GM12878 (cell line): ENCODE measurements at regions not wholly inside any gene's neighbourhood (a gene's known extent, or its start where the extent isn't known, plus 50 kb on each side); places are given as distances from the start of the nearest gene placed in this dataset.

ENCODE experiments used
- CBX5 ChIP-seq: sonication (generic); IDR thresholded peaks from 2 replicates; pipeline ENCODE4 v1.6.1; 2016; ENCODE audit warnings: low read depth, moderate library complexity, mild to moderate bottlenecking, inconsistent platforms
- CHD2 ChIP-seq: IDR thresholded peaks from 2 replicates; pipeline ENCODE4 v1.6.1; 2011; ENCODE audit warnings: low read depth, low read length, improper control_type of control experiment, borderline replicate concordance
- CTCF ChIP-seq, 3 experiments: IDR thresholded peaks in 2 of 3; conservative IDR thresholded peaks in 1 of 3; 2 replicates each; pipeline ENCODE4 v1.5.1; 2011; ENCODE audit warnings: low read depth in 3 of 3, low read length in 3 of 3, mild to moderate bottlenecking in 3 of 3, control low read depth in 2 of 3, moderate library complexity in 2 of 3, inconsistent platforms in 1 of 3, mixed read lengths in 1 of 3; ENCODE audit not compliant: control insufficient read depth in 2 of 3, insufficient read depth in 1 of 3; ENCODE audit errors: extremely low read depth in 1 of 3
- EP300 ChIP-seq, 2 experiments: fragments of 150-350 bp in 1 of 2; IDR thresholded peaks; 2 replicates each; pipeline ENCODE4 v1.6.1; 2011 to 2012; ENCODE audit warnings: low read depth in 2 of 2, low read length in 2 of 2, borderline replicate concordance in 1 of 2, improper control_type of control experiment in 1 of 2, inconsistent platforms in 1 of 2; ENCODE audit not compliant: control insufficient read depth in 1 of 2
- FOS ChIP-seq: IDR thresholded peaks from 3 replicates; pipeline ENCODE4 v1.6.1; 2011; ENCODE audit warnings: borderline replicate concordance; ENCODE audit not compliant: insufficient read length; ENCODE audit errors: extremely low read depth
- IRF3 ChIP-seq: fragments of 450-650 bp; IDR thresholded peaks from 2 replicates; pipeline ENCODE4 v1.6.1; 2014; ENCODE audit warnings: mild to moderate bottlenecking
- MAX ChIP-seq: IDR thresholded peaks from 2 replicates; pipeline ENCODE4 v1.6.1; 2012; ENCODE audit warnings: low read depth, low read length, improper control_type of control experiment
- POLR2A ChIP-seq: IDR thresholded peaks from 2 replicates; pipeline ENCODE4 v1.6.1; 2011; ENCODE audit warnings: low read depth, mild to moderate bottlenecking, low read length
- POLR2AphosphoS2 ChIP-seq: IDR thresholded peaks from 2 replicates; pipeline ENCODE4 v1.6.1; 2011; ENCODE audit warnings: low read depth, mild to moderate bottlenecking, low read length, improper control_type of control experiment, moderate library complexity
- SP1 ChIP-seq: IDR thresholded peaks from one replicate; pipeline ENCODE4 v1.6.1; 2011; ENCODE audit warnings: low read depth, low read length

GRCh38 chr1:59101518-59101917, 195.4 kb upstream of the FGGY start:
- no peak for TF ChIP-seq IRF3
- no peak for TF ChIP-seq CBX5
- no peak for TF ChIP-seq EP300 (IDR thresholded peaks at IDR 0.05; ENCODE audit: borderline replicate concordance in 1 of 2, control insufficient read depth in 1 of 2, low read depth in 2 of 2, low read length in 2 of 2)
- no peak for TF ChIP-seq MAX
- no peak for TF ChIP-seq CTCF (IDR thresholded peaks at IDR 0.05 in 2 of 3, conservative IDR thresholded peaks at IDR 0.05 in 1 of 3; ENCODE audit: control insufficient read depth in 2 of 3, extremely low read depth in 1 of 3, insufficient read depth in 1 of 3, low read depth in 3 of 3, low read length in 3 of 3)
- TF ChIP-seq POLR2A: no peak
- no peak for TF ChIP-seq CHD2
- TF ChIP-seq FOS: no peak
- TF ChIP-seq SP1: no peak
- no peak for TF ChIP-seq POLR2AphosphoS2
